GM10248 (cell line): ENCODE measurements at regions not wholly inside any gene's neighbourhood (a gene's known extent, or its start where the extent isn't known, plus 50 kb on each side); places are given as distances from the start of the nearest gene placed in this dataset.

Source experiments
- CTCF ChIA-PET: fragments of 300-600 bp; sonication (Branson Sonifier 250); formaldehyde crosslinking; extraction: SDS; loops from one replicate; lab custom pipeline; 2021; ENCODE audit warnings: antibody characterized with exemption; lab: Yijun Ruan, JAX
- POLR2A ChIA-PET: fragments of 350-650 bp; sonication (Branson Sonifier 250); formaldehyde crosslinking; extraction: SDS; loops from one replicate; lab custom pipeline; 2020; ENCODE audit warnings: antibody characterized with exemption; lab: Yijun Ruan, JAX
- DNase-seq: peaks from one replicate; pipeline ENCODE4 v3.0.0; 2012; ENCODE audit errors: extremely low spot score
- CTCF ChIP-seq: IDR thresholded peaks from 2 replicates; pipeline ENCODE4 v1.5.1; 2012; ENCODE audit warnings: mild to moderate bottlenecking, low read depth; ENCODE audit errors: extremely low read depth, missing control alignments, control extremely low read depth

- POLR2A ChIA-PET = no interaction called here
- CTCF ChIA-PET = no interaction called here
- TF ChIP-seq CTCF = no peak
- DNase-seq = no peak
Measured at GRCh38 chr9:78940121-78940855, 631.5 kb upstream of the TLE4 start.

GRCh38 chr9:78954286-78954685 lies 617.5 kb upstream of the TLE4 start:
- ChIA-PET POLR2A (no interaction called here), CTCF (no interaction called here)
- no peak for TF ChIP-seq CTCF
- DNase-seq = no peak

- no peak for TF ChIP-seq CTCF
- CTCF ChIA-PET = no interaction called here
- POLR2A ChIA-PET = no interaction called here
- no peak for DNase-seq
Measured at GRCh38 chr9:78958892-78959291, 612.9 kb upstream of the TLE4 start.

GRCh38 chr9:78962156-78962555 lies 609.6 kb upstream of the TLE4 start:
- POLR2A ChIA-PET = no interaction called here
- CTCF ChIA-PET = no interaction called here
- no peak for DNase-seq
- no peak for TF ChIP-seq CTCF

- no peak for DNase-seq
- ChIA-PET CTCF (no interaction called here), POLR2A (no interaction called here)
- no peak for TF ChIP-seq CTCF
Measured at GRCh38 chr9:78963911-78964310, 607.9 kb upstream of the TLE4 start.

- ChIA-PET CTCF (no interaction called here), POLR2A (no interaction called here)
- TF ChIP-seq CTCF = no peak
- no peak for DNase-seq
Measured at GRCh38 chr9:78967596-78968217, 604.1 kb upstream of the TLE4 start.
